ENCODE measurements at regions not wholly inside any gene's neighbourhood (a gene's known extent, or its start where the extent isn't known, plus 50 kb on each side); places are given as distances from the start of the nearest gene placed in this dataset.

- POLR2A ChIA-PET: no interaction called here
- no peak for DNase-seq (ENCODE audit: low read depth)
- Histone ChIP-seq H3K4me3 (ENCODE audit: low read depth, low read length) (no peak overlapping the region), H3K36me3 (ENCODE audit: control insufficient read depth, insufficient read depth, low read length) (no peaks in the 10 kb centered on the region), H3K27me3 (ENCODE audit: control insufficient read depth, insufficient read depth, low read length) (no peaks in the 10 kb centered on the region)
- CTCF ChIA-PET: interaction anchor here (1.1 to 1.4 kb wide), 2 partner anchors 20 to 21 kb away, joined by 3 read pairs; no protein-coding TSS in a partner anchor
- no peak for TF ChIP-seq CTCF (IDR thresholded peaks at IDR 0.05; ENCODE audit: insufficient read depth, low read depth, low read length)
Measured at GRCh38 chr16:55001931-55002330, 71.3 kb downstream of the IRX5 start.

- Histone ChIP-seq H3K36me3 (ENCODE audit: control insufficient read depth, insufficient read depth, low read length) (no peaks in the 10 kb centered on the region), H3K27me3 (ENCODE audit: control insufficient read depth, insufficient read depth, low read length) (no peaks in the 10 kb centered on the region), H3K4me3 (ENCODE audit: low read depth, low read length) (no peak overlapping the region)
- DNase-seq (ENCODE audit: low read depth): no peak
- no peak for TF ChIP-seq CTCF (IDR thresholded peaks at IDR 0.05; ENCODE audit: insufficient read depth, low read depth, low read length)
- CTCF ChIA-PET: interaction anchor here (1.1 to 1.4 kb wide), 2 partner anchors 19 to 21 kb away, joined by 3 read pairs; no protein-coding TSS in a partner anchor
- POLR2A ChIA-PET: interaction anchor here (0.5 kb wide), 1 partner anchor 23 kb away, joined by 3 read pairs; no protein-coding TSS in a partner anchor
Measured at GRCh38 chr16:55002419-55002818, 71.8 kb downstream of the IRX5 start.

GRCh38 chr16:55003306-55003705 is 72.6 kb downstream of the IRX5 start:
- no peak for TF ChIP-seq CTCF (IDR thresholded peaks at IDR 0.05; ENCODE audit: insufficient read depth, low read depth, low read length)
- no peak overlapping the region for H3K4me3 ChIP-seq (ENCODE audit: low read depth, low read length)
- ChIA-PET CTCF (no interaction called here), POLR2A (no interaction called here)
- H3K36me3 ChIP-seq (ENCODE audit: control insufficient read depth, insufficient read depth, low read length): no peaks in the 10 kb centered on the region
- no peaks in the 10 kb centered on the region for H3K27me3 ChIP-seq (ENCODE audit: control insufficient read depth, insufficient read depth, low read length)
- no peak for DNase-seq (ENCODE audit: low read depth)

- no peak for DNase-seq (ENCODE audit: low read depth)
- ChIA-PET POLR2A (no interaction called here), CTCF (no interaction called here)
- H3K27me3 ChIP-seq (ENCODE audit: control insufficient read depth, insufficient read depth, low read length): no peaks in the 10 kb centered on the region
- H3K4me3 ChIP-seq (ENCODE audit: low read depth, low read length): no peak overlapping the region
- TF ChIP-seq CTCF (IDR thresholded peaks at IDR 0.05; ENCODE audit: insufficient read depth, low read depth, low read length): no peak
- no peaks in the 10 kb centered on the region for H3K36me3 ChIP-seq (ENCODE audit: control insufficient read depth, insufficient read depth, low read length)
Measured at GRCh38 chr16:55003916-55004315, 73.3 kb downstream of the IRX5 start.

GRCh38 chr16:55007504-55007903 is 76.8 kb downstream of the IRX5 start:
- TF ChIP-seq CTCF (IDR thresholded peaks at IDR 0.05; ENCODE audit: insufficient read depth, low read depth, low read length): no peak
- H3K4me3 ChIP-seq (ENCODE audit: low read depth, low read length): no peak overlapping the region
- DNase-seq (ENCODE audit: low read depth): no peak
- no peaks in the 10 kb centered on the region for H3K27me3 ChIP-seq (ENCODE audit: control insufficient read depth, insufficient read depth, low read length)
- ChIA-PET CTCF (no interaction called here), POLR2A (no interaction called here)
- no peaks in the 10 kb centered on the region for H3K36me3 ChIP-seq (ENCODE audit: control insufficient read depth, insufficient read depth, low read length)

All from BJ (cell line).